ENCODE measurements at regions not wholly inside any gene's neighbourhood (a gene's known extent, or its start where the extent isn't known, plus 50 kb on each side); places are given as distances from the start of the nearest gene placed in this dataset.

DNA sequence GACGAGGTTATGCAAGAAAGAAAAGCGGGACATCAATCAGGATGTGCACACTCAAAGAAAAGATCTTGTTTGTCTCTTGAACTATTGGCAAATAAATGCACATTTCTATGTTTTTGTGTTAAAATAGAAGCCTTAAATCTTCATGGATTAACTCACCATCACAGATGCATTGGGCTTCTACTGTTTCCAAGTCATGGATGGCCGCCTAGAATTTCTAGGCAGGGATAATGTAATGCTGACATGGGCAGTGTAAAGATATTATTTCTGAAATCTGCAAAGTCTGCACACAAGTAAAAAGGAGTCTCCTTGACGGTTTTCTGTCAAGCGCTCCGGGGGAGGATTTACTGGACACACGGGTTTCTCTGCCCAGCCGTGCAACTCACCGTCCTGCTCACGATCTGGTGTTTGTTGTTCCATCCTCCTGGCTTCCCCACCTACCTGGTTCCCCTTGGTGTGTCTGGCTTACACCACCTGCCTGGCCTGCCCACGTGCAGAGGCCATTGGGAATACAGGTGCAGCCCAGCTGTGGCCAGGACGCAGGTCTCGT is 103.3 kb upstream of the FZD10 start:
- no peak for DNase-seq
- in situ Hi-C loops (cut with HindIII; ENCODE audit: low pct_ligation_motif_present, low pct_unique_long_range_greater_than_20kb, low sequenced_read_pairs), result no loop called here

DNA sequence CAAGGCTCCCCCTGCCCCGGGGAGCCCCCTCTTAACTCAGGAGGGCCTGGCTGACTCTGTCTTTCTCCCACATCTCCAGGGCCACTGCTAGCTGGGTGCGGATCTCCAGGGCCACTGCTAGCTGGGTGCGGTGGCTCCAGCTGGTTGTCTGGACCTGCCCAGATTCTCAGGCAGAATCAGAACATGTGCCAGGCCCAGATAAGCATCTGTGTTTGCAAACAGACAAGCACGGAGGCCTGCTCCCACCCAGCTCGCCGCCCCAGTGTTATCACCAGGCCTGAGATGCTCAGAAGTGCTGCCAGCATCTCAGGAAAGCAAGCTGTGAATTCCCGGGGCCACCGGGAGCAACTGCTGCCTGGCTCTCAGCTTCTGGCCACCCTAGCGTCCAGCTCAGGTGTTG is 98.4 kb upstream of the FZD10 start:
- DNase-seq, result no peak
- in situ Hi-C loops (cut with HindIII; ENCODE audit: low pct_ligation_motif_present, low pct_unique_long_range_greater_than_20kb, low sequenced_read_pairs), result no loop called here

DNA sequence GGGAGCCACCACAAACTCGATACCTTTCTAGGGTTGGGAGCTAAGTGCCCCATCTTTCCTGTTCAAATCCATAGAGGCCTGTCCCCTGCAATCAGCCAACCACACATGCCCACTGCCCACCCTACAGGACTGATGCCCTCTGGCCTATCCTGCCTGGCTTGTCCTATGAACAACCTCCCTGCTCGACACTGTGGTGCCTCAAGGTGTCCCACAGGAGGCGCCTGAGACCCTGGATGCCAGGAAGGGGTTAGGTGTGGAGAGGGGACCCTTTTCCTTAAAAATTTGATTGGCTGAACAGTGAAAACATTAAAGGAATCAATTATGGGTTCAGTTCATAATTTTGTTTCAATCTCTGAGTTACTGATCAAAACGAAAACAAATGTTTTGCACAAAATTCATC is 97.3 kb upstream of the FZD10 start:
- in situ Hi-C loops (cut with HindIII; ENCODE audit: low pct_ligation_motif_present, low pct_unique_long_range_greater_than_20kb, low sequenced_read_pairs), result no loop called here
- no peak for DNase-seq

DNA sequence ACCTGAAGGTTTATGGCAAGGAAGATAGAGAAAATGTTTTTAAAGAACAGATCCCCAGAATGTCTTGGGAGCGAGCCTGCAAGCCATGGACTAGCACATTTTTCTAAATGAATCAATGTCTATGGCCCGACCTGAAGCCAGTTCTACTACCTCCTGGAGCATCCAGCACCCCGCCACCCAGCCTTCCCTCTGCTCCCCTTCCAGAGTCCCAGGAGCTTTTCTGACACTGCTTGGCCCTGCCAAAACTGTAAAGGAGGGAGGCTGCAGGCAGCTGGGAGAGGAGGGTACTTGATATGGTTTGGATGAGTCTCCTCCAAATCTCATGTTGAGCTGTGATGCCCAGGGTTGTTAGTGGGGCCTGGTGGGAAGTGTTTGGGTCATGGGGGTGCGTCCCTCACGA is 95.5 kb upstream of the FZD10 start:
- in situ Hi-C loops (cut with HindIII; ENCODE audit: low pct_ligation_motif_present, low pct_unique_long_range_greater_than_20kb, low sequenced_read_pairs), result no loop called here
- DNase-seq, result no peak

DNA sequence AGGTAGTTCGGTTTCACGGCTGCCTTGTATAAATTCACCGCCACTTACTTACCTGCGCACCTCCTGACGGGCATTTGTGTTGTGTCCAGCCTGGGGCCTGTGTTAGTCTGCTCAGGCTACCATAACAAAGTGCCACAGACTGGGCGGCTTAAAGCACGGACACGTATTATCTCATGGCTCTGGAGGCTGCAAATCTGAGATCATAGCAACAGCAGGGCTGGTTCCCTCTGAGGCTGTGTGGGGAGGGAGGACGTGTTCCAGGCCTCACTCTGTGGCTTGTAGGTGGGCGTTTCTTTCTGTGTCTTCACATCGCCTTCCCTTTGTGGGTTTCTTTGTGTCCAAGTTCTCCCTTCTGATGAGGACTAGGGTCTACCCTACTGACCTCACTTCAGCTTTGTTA is 93.5 kb upstream of the FZD10 start:
- in situ Hi-C loops (cut with HindIII; ENCODE audit: low pct_ligation_motif_present, low pct_unique_long_range_greater_than_20kb, low sequenced_read_pairs), result no loop called here
- no peak for DNase-seq

DNA sequence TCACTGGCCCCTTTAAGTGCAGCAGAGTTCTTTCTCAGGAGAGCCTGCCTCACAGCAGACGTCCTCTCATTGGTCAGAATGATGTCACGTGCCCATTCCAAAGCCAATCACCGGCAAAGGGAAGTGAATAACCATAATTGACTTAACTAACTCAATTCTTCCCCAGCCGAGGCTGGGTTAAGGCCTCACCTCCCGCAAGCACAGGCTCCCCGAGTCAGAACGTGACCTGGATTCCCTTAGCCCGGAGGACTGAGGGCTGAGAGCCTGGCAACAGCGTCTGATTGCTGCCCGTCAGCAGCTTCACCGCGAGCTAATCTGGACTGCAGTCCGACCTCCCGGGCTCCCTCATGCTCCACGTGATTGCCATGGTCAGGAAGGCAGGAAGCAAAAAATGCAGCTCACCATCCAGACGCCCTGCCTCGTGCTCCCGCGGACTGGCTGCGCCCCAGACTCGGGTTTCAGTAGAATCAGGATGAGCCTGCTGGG is 92.1 kb upstream of the FZD10 start:
- in situ Hi-C loops (cut with HindIII; ENCODE audit: low pct_ligation_motif_present, low pct_unique_long_range_greater_than_20kb, low sequenced_read_pairs), result no loop called here

DNA sequence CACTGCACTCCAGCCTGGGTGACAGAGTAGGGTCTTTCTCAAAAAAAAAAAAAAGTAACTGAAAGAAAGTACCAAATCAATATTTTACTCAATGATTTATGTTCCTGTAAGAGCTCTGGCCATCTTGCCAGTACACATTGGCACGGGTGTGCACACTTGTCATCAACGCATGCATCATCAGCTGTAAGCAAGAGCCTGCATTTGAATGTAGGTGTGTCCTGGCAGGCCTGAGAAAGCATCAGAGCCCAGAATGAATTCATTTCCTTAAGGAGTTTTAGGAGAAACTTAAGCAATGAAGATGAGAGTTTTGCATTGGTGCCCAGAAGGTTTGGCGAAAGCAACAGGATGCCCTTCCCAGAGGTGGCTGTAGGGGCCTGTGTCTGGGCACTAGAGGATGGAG is 88.5 kb upstream of the FZD10 start:
- in situ Hi-C loops (cut with HindIII; ENCODE audit: low pct_ligation_motif_present, low pct_unique_long_range_greater_than_20kb, low sequenced_read_pairs), result no loop called here
- no peak for DNase-seq

More for the DNA sequence above, 92.1 kb upstream of the FZD10 start:
- no peak for DNase-seq

DNA sequence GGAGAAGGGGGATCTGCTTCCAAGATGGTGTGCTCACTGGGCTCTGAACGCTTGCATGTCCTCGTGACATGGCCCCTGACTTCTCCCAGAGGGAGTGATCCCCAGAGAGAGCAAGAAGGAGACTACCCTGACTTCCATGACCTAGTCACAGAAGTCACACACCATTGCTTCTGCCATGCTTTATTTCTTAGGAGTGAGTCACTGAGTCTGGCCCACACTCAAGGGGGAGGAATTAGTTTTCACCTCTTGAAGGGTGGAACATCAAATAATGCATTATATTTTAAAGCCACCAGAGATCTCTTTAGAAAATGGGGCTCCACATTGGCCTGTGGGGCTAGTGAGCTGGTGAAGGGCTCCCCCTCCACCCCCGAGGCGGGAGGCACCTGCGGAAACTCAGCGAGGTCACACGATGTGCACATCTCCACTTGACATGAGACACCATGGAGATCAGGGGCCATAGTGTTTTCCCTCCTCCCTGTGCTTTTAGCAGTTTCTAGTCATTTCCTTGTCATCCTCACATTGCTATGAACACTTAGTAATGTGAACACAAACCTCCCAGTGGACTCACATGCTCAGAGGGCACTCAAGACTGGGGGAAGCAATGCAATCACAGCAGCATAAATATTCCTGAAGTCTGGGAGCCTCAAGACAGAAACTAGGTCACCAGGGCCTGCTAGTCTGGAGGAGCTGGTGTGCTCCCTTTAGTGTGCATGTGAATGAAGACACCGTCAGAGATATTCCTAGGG is 87.4 kb upstream of the FZD10 start:
- in situ Hi-C loops (cut with HindIII; ENCODE audit: low pct_ligation_motif_present, low pct_unique_long_range_greater_than_20kb, low sequenced_read_pairs), result no loop called here
- no peak for DNase-seq

DNA sequence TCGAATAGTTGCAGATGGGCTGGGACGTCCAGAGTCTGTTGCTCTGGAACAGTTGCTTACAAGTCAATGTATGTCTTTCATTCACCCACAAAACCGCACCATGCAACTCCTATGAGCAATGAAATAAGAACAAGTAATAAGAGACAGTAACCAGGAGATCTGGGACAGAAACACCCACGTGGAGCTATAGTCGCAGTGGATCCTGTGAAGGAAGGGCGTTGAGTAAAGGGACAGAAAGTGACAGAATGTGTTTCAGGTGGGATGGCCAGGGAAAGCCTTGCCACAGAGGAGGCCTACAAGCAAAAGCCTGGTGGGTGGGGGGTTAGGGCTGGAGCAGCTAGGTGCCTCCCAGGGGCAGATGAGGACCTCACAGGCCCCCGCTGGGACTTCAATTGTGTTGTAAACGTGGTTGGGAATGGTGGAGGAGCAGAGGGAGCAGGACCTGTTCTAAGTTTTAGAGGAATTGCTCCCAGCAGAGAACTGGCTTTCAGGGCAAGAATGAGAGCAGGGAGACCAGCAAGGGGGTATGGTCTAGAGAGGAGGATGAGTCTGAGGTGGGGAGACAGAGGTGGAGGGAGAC is 86.7 kb upstream of the FZD10 start:
- DNase-seq, result no peak
- in situ Hi-C loops (cut with HindIII; ENCODE audit: low pct_ligation_motif_present, low pct_unique_long_range_greater_than_20kb, low sequenced_read_pairs), result no loop called here

DNA sequence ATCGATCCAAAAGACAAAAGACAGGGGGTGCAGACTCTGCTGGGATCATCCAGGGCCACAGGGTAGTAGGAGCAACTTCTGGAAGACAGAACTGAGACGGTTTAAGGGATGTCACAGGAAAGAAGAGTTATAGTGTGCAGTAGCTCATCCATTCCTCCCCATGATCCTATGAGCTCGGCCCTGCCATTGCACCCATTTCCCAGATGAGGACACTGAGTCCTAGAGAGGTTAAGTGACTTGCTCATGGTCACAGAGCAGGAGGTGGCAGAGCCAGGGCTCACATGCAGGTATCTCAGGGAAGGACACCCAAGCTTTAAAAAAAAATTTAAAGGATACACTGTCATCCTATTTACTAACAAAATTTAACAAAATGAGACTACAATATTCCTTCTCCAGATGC is 86.1 kb upstream of the FZD10 start:
- DNase-seq, result no peak
- in situ Hi-C loops (cut with HindIII; ENCODE audit: low pct_ligation_motif_present, low pct_unique_long_range_greater_than_20kb, low sequenced_read_pairs), result no loop called here

DNA sequence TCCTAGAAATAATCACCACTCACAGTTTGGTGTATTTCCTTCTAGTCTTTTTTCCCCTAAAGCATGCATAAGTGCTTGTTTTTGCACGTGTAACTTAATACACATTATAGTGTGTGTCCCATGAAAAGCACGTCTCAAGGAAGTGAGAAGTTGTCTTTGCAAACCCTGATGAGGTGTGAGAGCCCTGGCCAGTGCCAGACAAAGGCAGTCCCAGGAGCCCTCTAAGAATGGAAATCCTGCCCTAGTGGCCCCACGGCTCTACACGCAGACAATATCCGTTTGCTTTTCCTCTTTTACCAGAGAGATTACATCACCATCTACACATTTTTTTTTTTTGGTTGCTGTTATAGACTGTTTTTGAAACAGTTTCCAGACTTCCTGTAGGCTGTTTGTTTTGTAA is 85.5 kb upstream of the FZD10 start:
- DNase-seq, result no peak
- in situ Hi-C loops (cut with HindIII; ENCODE audit: low pct_ligation_motif_present, low pct_unique_long_range_greater_than_20kb, low sequenced_read_pairs), result no loop called here

DNA sequence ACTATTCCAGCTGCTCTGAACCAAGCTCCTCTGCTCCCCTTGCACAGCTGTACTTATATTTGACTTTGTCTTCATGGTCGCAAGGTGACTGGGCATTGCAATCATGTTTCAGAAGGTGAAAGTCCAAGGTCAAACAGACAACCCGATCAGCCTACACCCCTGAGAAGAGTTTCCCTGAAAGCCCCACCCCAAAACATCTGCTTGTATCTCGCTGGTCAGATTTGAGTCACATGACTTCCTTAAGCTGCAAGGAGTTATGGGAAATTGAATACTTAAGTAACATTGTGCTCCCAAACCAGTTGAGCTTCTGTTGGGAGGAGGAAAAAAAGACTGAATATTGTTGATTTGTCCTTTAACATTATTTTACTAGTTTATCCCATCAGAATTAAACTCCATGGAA is 83.4 kb upstream of the FZD10 start:
- DNase-seq, result no peak
- in situ Hi-C loops (cut with HindIII; ENCODE audit: low pct_ligation_motif_present, low pct_unique_long_range_greater_than_20kb, low sequenced_read_pairs), result no loop called here

DNA sequence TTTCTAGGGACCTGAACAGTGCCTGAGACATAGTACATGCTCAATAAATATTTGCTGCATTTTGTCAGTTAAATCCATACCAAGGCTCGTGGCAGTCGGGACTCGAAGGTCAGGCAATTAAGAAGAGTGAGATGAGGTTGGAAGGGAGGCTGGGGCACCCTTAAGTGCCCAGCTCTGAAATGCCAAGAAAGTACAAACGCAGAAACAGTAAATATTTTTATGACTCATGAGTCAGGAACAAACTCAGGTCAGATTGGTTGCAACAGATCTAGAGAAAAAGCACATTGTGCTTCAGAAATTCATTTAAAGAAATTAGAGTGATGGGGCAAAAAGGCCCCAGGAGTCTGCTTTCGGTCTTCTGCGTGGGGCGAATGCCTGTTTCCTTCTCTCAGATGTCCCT is 83.0 kb upstream of the FZD10 start:
- no peak for DNase-seq
- in situ Hi-C loops (cut with HindIII; ENCODE audit: low pct_ligation_motif_present, low pct_unique_long_range_greater_than_20kb, low sequenced_read_pairs), result no loop called here

DNA sequence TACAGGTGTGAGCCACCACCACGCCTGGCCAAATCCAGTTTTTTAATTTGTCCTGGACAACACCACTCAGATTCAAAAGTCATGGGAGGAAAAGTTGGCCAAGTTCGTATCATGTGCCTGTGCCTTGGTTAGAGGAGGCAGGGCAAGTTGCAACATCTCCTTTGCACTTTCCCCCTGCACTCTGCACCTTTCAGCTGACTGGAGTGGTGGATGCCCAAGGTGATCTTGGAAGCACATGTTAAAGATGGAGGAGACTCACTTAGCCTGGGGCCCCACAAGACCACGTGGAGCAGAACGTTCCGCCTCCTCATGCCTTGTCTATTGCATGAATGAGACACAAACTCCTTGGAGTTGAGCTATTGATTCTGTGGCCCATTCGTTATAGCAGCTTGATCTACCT is 82.1 kb upstream of the FZD10 start:
- in situ Hi-C loops (cut with HindIII; ENCODE audit: low pct_ligation_motif_present, low pct_unique_long_range_greater_than_20kb, low sequenced_read_pairs), result no loop called here
- DNase-seq, result no peak

DNA sequence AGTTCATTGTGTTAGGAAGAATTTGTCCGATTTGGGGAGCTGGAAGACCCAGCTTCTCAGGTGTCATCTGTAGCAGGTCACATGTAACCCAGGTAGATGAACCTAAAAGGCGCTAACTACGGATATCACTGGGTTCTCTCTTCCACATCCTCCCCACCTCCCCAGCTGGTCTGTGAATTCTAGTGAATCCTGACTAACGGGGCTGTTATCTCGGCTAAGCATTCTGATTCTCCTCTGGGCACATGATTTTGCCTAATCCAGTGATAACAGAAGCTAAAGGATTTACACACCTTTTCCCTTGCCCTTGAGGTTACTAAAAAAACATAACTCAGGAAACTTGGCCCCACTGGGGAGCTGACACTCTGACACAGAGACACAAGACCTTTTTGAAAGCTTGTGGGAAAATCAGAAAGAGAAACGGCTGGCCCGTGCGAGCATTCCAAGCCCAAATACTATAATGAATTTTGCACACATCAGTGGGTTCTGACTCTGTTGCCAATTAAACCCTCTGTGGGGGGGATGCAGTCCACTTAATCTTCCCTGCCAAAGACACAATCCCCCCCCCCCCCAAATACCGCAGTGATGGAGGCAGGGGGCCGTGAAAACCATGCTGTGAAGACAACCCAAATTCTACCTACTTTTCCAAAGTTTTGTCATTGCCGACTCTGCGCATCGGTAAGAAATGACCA is 81.0 kb upstream of the FZD10 start:
- in situ Hi-C loops (cut with HindIII; ENCODE audit: low pct_ligation_motif_present, low pct_unique_long_range_greater_than_20kb, low sequenced_read_pairs), result no loop called here
- no peak for DNase-seq

DNA sequence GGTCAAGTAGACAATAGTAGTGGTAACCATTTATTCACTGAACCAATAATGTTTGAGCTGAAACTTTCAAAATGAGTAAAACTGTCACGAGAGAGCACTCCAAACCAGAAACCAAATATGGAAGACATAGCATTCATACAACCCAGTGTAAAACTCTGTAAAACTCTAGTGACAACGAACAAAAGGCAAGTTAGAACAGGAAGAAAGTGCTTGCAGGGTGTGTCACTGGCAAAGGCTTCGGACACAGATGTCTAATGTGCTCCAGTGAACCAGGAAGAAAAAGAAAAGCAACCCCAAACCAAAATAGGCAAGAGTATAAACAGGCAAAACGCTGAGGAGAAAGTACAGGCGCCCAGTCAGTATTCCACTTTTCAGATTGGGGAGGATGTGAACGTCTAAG is 79.3 kb upstream of the FZD10 start:
- in situ Hi-C loops (cut with HindIII; ENCODE audit: low pct_ligation_motif_present, low pct_unique_long_range_greater_than_20kb, low sequenced_read_pairs), result no loop called here
- DNase-seq, result no peak

DNA sequence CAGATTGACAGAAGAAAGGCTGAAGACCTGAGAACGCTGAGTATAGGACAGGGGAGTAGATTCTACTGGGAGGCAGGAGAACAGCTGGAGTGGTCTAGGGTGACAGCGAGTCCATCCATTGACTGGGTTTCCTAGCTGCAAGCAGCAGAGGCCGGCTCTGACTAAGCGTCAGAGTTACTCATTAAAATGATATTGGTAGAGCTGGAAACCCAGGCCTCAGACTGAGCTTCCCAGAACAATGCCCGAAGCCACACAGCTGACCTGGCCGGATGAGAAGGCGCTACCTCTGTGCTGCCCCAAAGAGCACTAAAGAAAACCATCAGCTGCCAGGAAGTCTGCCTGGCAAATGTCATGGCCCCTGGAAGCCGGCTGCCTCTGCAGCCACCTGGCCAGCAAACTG is 78.5 kb upstream of the FZD10 start:
- in situ Hi-C loops (cut with HindIII; ENCODE audit: low pct_ligation_motif_present, low pct_unique_long_range_greater_than_20kb, low sequenced_read_pairs), result no loop called here
- no peak for DNase-seq

DNA sequence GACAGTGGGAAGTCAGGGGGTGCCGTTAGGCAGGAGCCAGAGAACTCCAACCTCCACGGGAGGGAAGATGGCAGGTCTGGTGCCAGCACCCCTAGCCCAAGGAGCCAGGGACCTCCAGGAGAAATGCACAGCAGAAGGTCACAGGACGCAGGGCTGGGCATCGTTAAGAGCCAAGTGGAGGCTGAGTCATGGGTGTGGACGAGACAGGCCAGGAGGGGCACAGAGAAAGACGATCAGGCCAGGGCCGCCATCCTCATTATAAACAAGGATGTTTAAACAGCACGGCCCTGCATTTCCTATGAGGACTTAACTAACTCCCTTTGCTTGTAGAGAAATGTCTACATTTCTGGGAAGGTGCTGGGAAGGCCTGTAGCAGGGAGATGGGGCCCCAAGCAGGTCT is 77.9 kb upstream of the FZD10 start:
- DNase-seq, result no peak
- in situ Hi-C loops (cut with HindIII; ENCODE audit: low pct_ligation_motif_present, low pct_unique_long_range_greater_than_20kb, low sequenced_read_pairs), result no loop called here

DNA sequence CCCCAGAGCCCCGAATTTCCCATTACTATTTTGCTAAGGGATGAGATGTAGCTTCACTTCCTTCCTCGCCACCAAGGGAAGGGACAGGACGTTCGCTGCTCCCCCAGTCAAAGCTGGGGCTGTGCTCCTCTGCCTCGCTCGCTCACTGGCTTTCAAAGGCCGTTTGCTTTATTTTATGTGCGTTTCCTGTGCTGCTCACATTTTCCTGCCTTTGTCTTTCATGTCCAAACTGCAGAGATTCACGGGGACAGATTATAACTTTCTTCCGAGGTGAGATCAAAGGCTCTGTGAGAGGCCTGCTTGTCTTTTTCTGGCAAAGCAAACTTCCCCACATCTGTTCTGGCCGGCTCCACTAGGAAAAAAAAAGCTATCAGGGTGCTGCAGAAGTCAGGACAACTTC is 76.0 kb upstream of the FZD10 start:
- in situ Hi-C loops (cut with HindIII; ENCODE audit: low pct_ligation_motif_present, low pct_unique_long_range_greater_than_20kb, low sequenced_read_pairs), result no loop called here
- no peak for DNase-seq

DNA sequence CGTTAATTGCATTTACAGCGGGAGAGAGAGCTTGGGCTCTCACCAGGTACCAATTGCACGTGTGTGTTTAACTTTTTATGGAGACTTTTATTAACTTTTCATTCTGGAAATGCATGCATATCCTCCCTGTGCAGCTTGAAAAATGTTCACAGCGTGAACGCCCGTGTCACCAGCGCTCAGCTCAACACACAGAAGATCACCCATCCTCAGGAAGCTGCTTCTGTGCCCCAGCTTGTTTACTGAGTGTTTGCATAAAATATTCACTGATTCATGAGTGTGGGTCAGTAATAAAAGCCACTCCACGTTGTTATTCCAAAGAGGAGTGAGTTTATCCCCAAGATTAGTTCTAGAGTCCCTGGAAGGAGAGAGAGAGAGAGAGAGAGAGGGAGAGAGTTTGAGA is 75.5 kb upstream of the FZD10 start:
- in situ Hi-C loops (cut with HindIII; ENCODE audit: low pct_ligation_motif_present, low pct_unique_long_range_greater_than_20kb, low sequenced_read_pairs), result no loop called here
- no peak for DNase-seq
